WTC11 (cell line): ENCODE measurements at regions not wholly inside any gene's neighbourhood (a gene's known extent, or its start where the extent isn't known, plus 50 kb on each side); places are given as distances from the start of the nearest gene placed in this dataset.

Experiments used
- CREB1 ChIP-seq: sonication (generic); formaldehyde crosslinking; IDR thresholded peaks from 2 replicates; pipeline ENCODE4 v1.8.0; 2023; ENCODE audit warnings: mild to moderate bottlenecking, missing genetic modification reagents
- ETV6 ChIP-seq: sonication (generic); formaldehyde crosslinking; IDR thresholded peaks from 2 replicates; pipeline ENCODE4 v1.8.1; 2022; ENCODE audit warnings: mild to moderate bottlenecking, missing genetic modification reagents
- JUN ChIP-seq: sonication (generic); formaldehyde crosslinking; IDR thresholded peaks from 2 replicates; pipeline ENCODE4 v1.8.0; 2023; ENCODE audit warnings: mild to moderate bottlenecking, missing genetic modification reagents
- NFE2L1 ChIP-seq: sonication (generic); formaldehyde crosslinking; IDR thresholded peaks from 2 replicates; pipeline ENCODE4 v1.8.1; 2023; ENCODE audit warnings: missing genetic modification reagents
- ZBTB21 ChIP-seq: sonication (generic); formaldehyde crosslinking; IDR thresholded peaks from 2 replicates; pipeline ENCODE4 v1.8.1; 2023; ENCODE audit warnings: mild to moderate bottlenecking, missing genetic modification reagents, borderline replicate concordance
- ZNF232 ChIP-seq: sonication (generic); formaldehyde crosslinking; IDR thresholded peaks from 2 replicates; pipeline ENCODE4 v1.8.0; 2022; ENCODE audit warnings: mild to moderate bottlenecking, missing genetic modification reagents
- TF ChIP-seq, protein P1 (sequence below): fragments of 200-600 bp; IDR thresholded peaks from 2 replicates; pipeline ENCODE4 v1.8.0; 2022; ENCODE audit warnings: antibody characterized with exemption
- TF ChIP-seq, protein P2 (sequence below): sonication (generic); formaldehyde crosslinking; IDR thresholded peaks from 2 replicates; pipeline ENCODE4 v1.8.0; 2022; ENCODE audit warnings: missing genetic modification reagents
- TF ChIP-seq, protein P3 (sequence below): fragments of 250-450 bp; sonication (Bioruptor Pico); IDR thresholded peaks from 2 replicates; pipeline ENCODE4 v1.9.0; 2021; ENCODE audit warnings: mild to moderate bottlenecking
- TF ChIP-seq, protein P4 (sequence below): sonication (generic); formaldehyde crosslinking; IDR thresholded peaks from 2 replicates; pipeline ENCODE4 v1.8.0; 2022; ENCODE audit warnings: mild to moderate bottlenecking, missing genetic modification reagents
- TF ChIP-seq, protein P5 (sequence below): sonication (generic); formaldehyde crosslinking; IDR thresholded peaks from 2 replicates; pipeline ENCODE4 v1.8.1; 2023; ENCODE audit warnings: mild to moderate bottlenecking, missing genetic modification reagents

DNA sequence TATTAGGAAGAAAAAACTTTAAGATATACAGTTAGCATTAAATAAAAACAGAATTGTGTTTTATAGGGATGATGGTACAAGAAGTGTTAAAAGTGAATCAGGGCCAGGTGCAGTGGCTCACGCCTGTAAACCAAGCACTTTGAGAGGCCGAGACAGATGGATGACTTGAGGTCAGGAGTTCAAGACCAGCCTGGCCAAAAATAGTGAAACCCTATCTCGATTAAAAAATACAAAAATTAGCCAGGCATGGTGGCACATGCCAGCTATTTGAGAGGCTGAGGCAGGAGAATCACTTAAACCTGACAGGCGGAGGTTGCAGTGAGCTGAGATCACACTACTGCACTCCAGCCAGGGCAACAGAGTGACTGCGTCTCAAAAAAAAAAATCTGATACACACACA is 282.9 kb upstream of the ATP10B start:
- TF ChIP-seq, protein P1, sequence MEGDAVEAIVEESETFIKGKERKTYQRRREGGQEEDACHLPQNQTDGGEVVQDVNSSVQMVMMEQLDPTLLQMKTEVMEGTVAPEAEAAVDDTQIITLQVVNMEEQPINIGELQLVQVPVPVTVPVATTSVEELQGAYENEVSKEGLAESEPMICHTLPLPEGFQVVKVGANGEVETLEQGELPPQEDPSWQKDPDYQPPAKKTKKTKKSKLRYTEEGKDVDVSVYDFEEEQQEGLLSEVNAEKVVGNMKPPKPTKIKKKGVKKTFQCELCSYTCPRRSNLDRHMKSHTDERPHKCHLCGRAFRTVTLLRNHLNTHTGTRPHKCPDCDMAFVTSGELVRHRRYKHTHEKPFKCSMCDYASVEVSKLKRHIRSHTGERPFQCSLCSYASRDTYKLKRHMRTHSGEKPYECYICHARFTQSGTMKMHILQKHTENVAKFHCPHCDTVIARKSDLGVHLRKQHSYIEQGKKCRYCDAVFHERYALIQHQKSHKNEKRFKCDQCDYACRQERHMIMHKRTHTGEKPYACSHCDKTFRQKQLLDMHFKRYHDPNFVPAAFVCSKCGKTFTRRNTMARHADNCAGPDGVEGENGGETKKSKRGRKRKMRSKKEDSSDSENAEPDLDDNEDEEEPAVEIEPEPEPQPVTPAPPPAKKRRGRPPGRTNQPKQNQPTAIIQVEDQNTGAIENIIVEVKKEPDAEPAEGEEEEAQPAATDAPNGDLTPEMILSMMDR, result no peak
- no peak for TF ChIP-seq JUN
- TF ChIP-seq, protein P2, sequence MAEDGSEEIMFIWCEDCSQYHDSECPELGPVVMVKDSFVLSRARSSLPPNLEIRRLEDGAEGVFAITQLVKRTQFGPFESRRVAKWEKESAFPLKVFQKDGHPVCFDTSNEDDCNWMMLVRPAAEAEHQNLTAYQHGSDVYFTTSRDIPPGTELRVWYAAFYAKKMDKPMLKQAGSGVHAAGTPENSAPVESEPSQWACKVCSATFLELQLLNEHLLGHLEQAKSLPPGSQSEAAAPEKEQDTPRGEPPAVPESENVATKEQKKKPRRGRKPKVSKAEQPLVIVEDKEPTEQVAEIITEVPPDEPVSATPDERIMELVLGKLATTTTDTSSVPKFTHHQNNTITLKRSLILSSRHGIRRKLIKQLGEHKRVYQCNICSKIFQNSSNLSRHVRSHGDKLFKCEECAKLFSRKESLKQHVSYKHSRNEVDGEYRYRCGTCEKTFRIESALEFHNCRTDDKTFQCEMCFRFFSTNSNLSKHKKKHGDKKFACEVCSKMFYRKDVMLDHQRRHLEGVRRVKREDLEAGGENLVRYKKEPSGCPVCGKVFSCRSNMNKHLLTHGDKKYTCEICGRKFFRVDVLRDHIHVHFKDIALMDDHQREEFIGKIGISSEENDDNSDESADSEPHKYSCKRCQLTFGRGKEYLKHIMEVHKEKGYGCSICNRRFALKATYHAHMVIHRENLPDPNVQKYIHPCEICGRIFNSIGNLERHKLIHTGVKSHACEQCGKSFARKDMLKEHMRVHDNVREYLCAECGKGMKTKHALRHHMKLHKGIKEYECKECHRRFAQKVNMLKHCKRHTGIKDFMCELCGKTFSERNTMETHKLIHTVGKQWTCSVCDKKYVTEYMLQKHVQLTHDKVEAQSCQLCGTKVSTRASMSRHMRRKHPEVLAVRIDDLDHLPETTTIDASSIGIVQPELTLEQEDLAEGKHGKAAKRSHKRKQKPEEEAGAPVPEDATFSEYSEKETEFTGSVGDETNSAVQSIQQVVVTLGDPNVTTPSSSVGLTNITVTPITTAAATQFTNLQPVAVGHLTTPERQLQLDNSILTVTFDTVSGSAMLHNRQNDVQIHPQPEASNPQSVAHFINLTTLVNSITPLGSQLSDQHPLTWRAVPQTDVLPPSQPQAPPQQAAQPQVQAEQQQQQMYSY (CRISPR knock-in tag), result no peak
- no peak for TF ChIP-seq ETV6 (CRISPR knock-in tag)
- TF ChIP-seq, protein P3, sequence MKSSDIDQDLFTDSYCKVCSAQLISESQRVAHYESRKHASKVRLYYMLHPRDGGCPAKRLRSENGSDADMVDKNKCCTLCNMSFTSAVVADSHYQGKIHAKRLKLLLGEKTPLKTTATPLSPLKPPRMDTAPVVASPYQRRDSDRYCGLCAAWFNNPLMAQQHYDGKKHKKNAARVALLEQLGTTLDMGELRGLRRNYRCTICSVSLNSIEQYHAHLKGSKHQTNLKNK (CRISPR knock-in tag), result no peak
- no peak for TF ChIP-seq ZNF232
- TF ChIP-seq, protein P4, sequence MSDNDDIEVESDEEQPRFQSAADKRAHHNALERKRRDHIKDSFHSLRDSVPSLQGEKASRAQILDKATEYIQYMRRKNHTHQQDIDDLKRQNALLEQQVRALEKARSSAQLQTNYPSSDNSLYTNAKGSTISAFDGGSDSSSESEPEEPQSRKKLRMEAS (CRISPR knock-in tag), result no peak
- TF ChIP-seq ZBTB21, result no peak
- no peak for TF ChIP-seq NFE2L1 (CRISPR knock-in tag)
- TF ChIP-seq, protein P5, sequence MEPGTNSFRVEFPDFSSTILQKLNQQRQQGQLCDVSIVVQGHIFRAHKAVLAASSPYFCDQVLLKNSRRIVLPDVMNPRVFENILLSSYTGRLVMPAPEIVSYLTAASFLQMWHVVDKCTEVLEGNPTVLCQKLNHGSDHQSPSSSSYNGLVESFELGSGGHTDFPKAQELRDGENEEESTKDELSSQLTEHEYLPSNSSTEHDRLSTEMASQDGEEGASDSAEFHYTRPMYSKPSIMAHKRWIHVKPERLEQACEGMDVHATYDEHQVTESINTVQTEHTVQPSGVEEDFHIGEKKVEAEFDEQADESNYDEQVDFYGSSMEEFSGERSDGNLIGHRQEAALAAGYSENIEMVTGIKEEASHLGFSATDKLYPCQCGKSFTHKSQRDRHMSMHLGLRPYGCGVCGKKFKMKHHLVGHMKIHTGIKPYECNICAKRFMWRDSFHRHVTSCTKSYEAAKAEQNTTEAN, result no peak
- TF ChIP-seq CREB1 (CRISPR knock-in tag), result no peak
